Mucosa of rectum (tissue), 2 donors: ENCODE measurements at regions not wholly inside any gene's neighbourhood (a gene's known extent, or its start where the extent isn't known, plus 50 kb on each side); places are given as distances from the start of the nearest gene placed in this dataset.

Source experiments
- H3K27ac ChIP-seq, 2 donors: one replicate each; pipeline ENCODE4 v1.7.0; 2013; ENCODE audit warnings: inconsistent platforms in 2 of 2, low read depth in 2 of 2, low read length in 2 of 2
- H3K27me3 ChIP-seq, 2 donors: one replicate each; pipeline ENCODE4 v1.7.0; 2013; ENCODE audit warnings: low read length in 2 of 2; ENCODE audit not compliant: control insufficient read depth in 2 of 2, insufficient read depth in 2 of 2
- H3K36me3 ChIP-seq, 2 donors: one replicate each; pipeline ENCODE4 v1.7.0; 2013; ENCODE audit warnings: low read length in 2 of 2; ENCODE audit not compliant: control insufficient read depth in 2 of 2, insufficient read depth in 2 of 2
- H3K4me1 ChIP-seq, 2 donors: one replicate each; pipeline ENCODE4 v1.7.0; 2013; ENCODE audit warnings: low read length in 2 of 2, mild to moderate bottlenecking in 1 of 2; ENCODE audit not compliant: control insufficient read depth in 2 of 2, insufficient read depth in 2 of 2
- H3K4me3 ChIP-seq, 2 donors: one replicate each; pipeline ENCODE4 v1.7.0; 2013; ENCODE audit warnings: low read length in 2 of 2
- H3K9ac ChIP-seq, 2 donors: one replicate each; pipeline ENCODE4 v1.7.0; 2013; ENCODE audit warnings: low read length in 2 of 2, low read depth in 1 of 2, mild to moderate bottlenecking in 1 of 2
- H3K9me3 ChIP-seq, 2 donors: one replicate each; pipeline ENCODE4 v1.7.0; 2013; ENCODE audit warnings: low read length in 2 of 2; ENCODE audit not compliant: control insufficient read depth in 2 of 2
- donor health status: healthy.
- donor health status: Normal muscosa, but diverticular disease.

DNA sequence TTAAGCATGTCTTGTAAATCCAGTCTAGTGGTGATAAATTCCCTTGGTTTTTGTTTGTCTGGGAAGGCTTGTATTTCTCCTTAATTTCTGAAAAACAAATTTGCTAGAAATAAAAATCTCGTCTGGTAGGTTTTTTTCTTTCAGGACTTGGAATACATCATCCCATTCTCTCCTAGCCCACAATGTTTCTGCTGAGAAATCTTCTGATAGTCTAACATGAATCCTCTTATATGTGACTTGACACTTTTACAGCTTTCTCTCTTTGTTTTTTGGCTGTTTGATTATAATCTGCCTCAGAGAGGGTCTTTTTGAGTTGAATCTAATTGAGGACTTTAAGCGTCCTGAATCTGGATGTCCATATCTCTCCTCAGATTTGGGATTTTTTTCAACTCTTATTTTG lies 104.9 kb downstream of the FEM1C start:
- Histone ChIP-seq H3K27me3 (no peaks in the 10 kb centered on the region), H3K9ac (no peak overlapping the region), H3K9me3 (no peaks in the 10 kb centered on the region), H3K4me3 (no peak overlapping the region), H3K36me3 (no peaks in the 10 kb centered on the region), H3K27ac (no peak overlapping the region), H3K4me1 (no peaks in the 10 kb centered on the region)

DNA sequence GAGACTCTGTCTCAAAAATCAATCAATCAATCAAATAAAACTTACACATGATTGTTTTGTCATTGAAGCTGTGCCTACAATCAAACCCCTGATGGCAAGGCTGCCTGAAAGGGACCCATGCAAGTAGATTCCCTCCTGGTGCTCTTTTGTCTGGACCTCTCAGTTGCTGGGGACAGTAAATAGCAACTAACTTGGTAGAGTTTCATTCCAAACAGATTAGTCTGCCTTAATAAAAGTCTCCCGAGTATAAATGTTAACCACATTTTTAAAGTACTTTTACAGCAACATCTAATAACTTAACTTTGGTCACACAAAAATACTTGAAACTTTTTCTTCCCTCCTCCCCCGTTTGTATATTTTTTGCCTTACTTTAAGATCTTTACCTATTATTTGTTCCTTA lies 105.5 kb downstream of the FEM1C start:
- H3K4me1 ChIP-seq: no peaks in the 10 kb centered on the region
- no peaks in the 10 kb centered on the region for H3K27me3 ChIP-seq
- H3K9me3 ChIP-seq: no peaks in the 10 kb centered on the region
- no peak overlapping the region for H3K27ac ChIP-seq
- no peak overlapping the region for H3K9ac ChIP-seq
- H3K4me3 ChIP-seq: no peak overlapping the region
- H3K36me3 ChIP-seq: no peaks in the 10 kb centered on the region

DNA sequence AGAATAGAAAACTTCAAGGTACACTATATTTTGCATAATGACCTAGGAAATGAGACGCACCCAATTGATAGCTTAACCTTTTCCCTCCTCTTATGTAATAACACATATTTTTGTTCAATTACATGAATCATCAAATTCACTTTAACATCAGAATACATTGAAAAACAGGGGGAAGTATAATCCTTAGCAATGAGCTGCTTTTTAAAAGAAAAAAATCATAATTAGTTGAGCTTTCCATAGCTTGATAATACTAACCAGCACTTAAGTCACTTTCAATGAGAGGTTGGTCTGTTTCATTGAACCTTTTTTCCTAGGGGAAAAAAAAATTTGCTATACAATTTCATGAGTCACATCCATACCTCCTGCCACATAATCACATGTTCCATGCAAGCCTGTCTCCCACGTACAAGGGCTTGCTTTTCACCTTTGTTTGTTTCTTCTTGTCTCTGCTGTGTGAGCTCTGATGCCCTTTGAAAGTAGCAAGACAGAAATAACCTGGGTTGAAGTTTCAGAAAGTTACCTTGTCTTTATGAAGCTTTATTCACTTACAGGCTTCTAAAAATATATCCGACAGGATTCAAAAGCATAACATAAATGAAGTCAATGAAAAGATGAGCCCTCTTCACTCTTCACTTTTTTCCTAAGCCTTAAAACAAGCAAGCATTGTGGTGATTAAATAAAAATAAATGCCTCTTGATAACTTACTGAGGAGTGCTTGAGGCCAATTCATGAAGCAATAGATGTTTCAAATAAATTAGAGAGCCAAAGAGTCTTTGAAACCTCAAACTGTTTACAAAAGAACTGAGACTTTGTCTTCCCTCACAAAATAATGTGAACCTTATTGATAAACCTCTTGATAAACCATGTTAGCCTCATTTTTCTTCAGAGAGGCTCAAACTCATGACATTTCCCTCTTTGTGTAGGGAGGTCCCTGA lies 108.5 kb downstream of the FEM1C start:
- Histone ChIP-seq H3K36me3 (no peaks in the 10 kb centered on the region), H3K4me3 (no peak overlapping the region), H3K4me1 (no peaks in the 10 kb centered on the region), H3K27me3 (no peaks in the 10 kb centered on the region), H3K9ac (no peak overlapping the region), H3K9me3 (no peaks in the 10 kb centered on the region), H3K27ac (no peak overlapping the region)

DNA sequence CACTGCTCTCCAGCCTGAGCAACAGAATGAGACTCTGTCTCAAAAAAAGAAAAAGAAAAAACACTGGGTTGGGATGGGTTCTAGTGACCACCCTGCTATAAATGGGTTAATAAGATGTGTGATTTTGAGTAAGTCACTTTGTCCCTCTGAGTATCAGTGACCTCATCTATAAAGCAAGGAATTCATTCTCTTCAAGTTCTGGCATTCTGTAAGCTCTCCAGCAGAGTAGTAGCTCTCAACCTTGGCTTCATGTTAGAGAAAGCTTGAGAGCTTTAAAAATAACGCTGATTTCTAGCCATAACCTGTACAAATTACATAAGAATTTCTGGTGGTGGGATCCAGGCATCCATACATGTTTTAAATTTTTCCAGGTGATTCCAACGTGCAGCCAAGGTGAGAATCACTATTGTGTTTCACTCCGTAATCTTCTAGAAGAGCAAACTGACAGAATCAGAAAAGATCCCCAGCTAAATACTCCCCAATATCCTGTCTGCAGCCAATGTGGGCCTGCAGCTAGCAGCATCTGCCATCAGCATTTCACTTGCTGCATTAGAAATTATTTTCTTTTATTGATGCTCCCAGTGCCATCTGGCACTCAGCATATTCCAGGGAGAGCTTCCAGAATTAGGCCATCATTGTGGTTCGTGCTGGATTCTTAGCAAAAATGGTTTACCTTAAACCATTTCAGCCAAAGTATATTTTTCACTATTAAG lies 109.4 kb downstream of the FEM1C start:
- H3K9me3 ChIP-seq: no peaks in the 10 kb centered on the region
- H3K27ac ChIP-seq: no peak overlapping the region
- H3K9ac ChIP-seq: no peak overlapping the region
- H3K4me1 ChIP-seq: no peaks in the 10 kb centered on the region
- no peak overlapping the region for H3K4me3 ChIP-seq
- no peaks in the 10 kb centered on the region for H3K36me3 ChIP-seq
- no peaks in the 10 kb centered on the region for H3K27me3 ChIP-seq

DNA sequence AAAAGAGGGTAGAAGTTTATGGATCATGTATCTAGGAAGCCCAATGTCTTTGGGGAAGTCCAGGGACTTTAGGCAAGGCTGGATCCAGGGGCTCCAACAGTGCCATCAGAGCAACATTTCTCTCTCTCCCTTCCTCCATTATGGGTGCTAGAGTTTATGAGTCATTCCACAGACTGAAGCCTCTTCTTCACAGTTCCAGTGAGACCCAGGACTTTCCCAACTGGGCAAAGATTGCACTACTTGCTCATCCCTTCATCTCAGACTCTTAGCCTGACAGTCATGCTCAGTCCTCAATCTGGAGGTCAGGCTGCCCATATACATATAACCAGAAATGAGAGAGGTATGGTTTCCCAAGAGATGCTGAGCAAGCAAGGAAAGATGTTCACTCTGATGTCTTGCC lies 110.7 kb downstream of the FEM1C start:
- H3K9ac ChIP-seq: no peak overlapping the region
- no peak overlapping the region for H3K27ac ChIP-seq
- peaks cover 0 to 6% of the 10 kb centered on the region in 2 donors for H3K4me1 ChIP-seq

DNA sequence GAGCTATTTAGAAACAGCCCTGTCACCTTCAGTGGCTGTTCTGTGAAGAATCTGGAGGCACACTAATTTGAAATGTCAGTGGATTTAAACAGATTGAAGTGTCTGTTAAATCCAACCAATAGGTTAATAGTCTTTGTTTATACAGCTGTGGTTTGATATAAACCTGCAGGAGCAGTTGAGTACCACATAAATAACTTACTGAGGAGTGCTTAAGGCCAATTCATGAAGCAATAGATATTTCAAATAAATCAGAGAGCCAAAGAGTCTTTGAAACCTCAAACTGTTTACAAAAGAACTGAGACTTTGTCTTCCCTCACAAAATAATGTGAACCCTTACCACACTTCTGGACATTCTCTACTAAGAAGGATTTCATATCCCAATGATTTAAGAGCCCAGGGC lies 111.9 kb downstream of the FEM1C start:
- Histone ChIP-seq H3K27ac (no peak overlapping the region), H3K9me3 (no peaks in the 10 kb centered on the region), H3K4me1 (peaks cover 0 to 16% of the 10 kb centered on the region in 2 donors), H3K9ac (no peak overlapping the region), H3K4me3 (no peak overlapping the region), H3K36me3 (no peaks in the 10 kb centered on the region), H3K27me3 (no peaks in the 10 kb centered on the region)

More for the DNA sequence above, 110.7 kb downstream of the FEM1C start:
- no peak overlapping the region for H3K4me3 ChIP-seq
- no peaks in the 10 kb centered on the region for H3K9me3 ChIP-seq
- H3K36me3 ChIP-seq: no peaks in the 10 kb centered on the region
- no peaks in the 10 kb centered on the region for H3K27me3 ChIP-seq

DNA sequence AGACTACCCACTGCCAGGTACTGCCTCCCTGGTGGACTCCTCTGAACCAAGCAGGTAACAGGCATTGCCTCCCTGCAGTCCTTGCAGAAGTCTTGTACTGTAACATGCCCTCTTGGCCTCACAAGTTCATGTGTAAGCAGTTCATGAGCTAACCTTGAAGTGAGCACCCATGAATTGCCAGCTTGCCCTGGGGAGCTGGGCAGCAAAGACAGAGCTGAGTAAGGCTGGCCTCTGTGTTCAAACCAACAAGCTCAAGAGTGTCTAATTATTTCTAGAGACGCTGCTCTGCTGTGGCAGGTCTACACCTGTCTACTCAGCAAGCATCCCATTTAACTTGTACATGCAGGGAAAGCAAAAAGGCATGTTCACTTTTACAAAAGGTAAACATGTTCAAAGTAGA lies 113.5 kb downstream of the FEM1C start:
- H3K9me3 ChIP-seq: no peaks in the 10 kb centered on the region
- H3K36me3 ChIP-seq: no peaks in the 10 kb centered on the region
- no peak overlapping the region for H3K9ac ChIP-seq
- H3K4me3 ChIP-seq: no peak overlapping the region
- no peaks in the 10 kb centered on the region for H3K27me3 ChIP-seq
- H3K27ac ChIP-seq: no peak overlapping the region
- H3K4me1 ChIP-seq: peaks cover 0 to 22% of the 10 kb centered on the region in 2 donors

DNA sequence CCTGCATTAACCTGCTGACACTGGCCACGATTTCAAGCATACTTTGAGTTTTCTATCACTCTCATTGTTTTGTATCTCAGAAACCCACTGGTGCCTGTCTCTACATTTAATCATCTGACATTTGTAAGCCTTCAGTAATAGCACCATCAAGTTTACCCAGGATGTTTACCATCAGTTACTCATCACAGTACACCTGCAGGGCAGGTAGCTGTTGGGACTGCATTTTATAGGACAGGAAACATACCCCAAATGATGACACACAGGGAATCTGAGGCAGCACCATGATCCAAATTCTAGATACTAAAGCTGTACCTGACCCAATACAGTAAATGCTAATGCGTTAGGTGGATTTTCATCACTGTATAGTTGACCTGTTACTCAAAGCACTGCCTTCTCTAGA lies 114.2 kb downstream of the FEM1C start:
- Histone ChIP-seq H3K4me3 (no peak overlapping the region), H3K9ac (no peak overlapping the region), H3K9me3 (no peaks in the 10 kb centered on the region), H3K36me3 (no peaks in the 10 kb centered on the region), H3K4me1 (peaks cover 0 to 28% of the 10 kb centered on the region in 2 donors), H3K27me3 (no peaks in the 10 kb centered on the region), H3K27ac (no peak overlapping the region)

DNA sequence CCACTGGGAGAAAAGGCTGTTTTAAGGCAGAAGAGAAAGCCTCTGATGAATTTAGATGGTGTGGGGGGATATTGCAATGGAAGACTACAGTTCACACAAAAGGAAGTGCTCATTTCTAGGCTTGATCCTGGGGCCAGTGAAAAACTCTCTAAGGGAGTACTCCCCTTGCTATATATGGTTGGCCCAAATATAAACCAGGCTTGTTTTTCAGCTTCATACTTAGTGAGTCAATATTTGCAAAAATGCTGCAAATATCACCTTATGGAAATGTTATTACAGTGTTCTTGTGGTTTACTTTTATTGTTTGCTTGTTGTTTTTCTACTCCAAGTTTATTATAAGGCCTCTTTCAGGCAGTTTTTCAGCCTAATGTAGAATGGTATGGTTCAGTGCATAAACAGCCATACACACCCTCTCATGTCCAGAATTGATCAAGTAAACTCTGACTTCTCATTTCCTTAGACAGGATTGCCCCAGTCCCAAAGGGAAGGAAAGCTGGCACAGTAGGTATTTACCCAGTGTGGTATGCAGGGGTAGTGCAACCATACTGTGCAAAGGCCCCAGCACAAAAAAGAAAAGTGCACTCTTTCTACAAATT lies 115.1 kb downstream of the FEM1C start:
- Histone ChIP-seq H3K9me3 (no peaks in the 10 kb centered on the region), H3K36me3 (no peaks in the 10 kb centered on the region), H3K4me3 (no peak overlapping the region), H3K27ac (no peak overlapping the region), H3K27me3 (no peaks in the 10 kb centered on the region), H3K4me1 (peaks cover 0 to 28% of the 10 kb centered on the region in 2 donors), H3K9ac (no peak overlapping the region)

DNA sequence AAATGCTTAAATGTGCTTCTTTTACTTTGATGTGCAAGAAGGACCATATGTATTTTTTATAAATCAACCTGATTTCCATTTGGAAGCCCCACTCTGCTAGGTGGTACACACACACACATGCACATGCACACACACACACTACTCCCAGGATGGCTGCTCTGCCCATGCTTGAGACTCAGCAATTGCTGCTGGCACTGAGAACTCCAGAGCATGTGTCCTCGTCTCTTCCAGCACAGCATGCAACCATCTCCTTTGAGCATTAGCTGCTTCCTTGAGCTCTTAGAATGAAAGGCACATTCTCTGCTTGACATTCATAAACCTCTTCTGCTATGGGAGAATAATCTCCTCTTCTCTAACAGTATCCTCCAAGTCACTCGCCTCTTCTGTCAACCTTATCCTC lies 115.9 kb downstream of the FEM1C start:
- no peak overlapping the region for H3K27ac ChIP-seq
- no peak overlapping the region for H3K4me3 ChIP-seq
- no peak overlapping the region for H3K9ac ChIP-seq
- no peaks in the 10 kb centered on the region for H3K27me3 ChIP-seq
- no peaks in the 10 kb centered on the region for H3K9me3 ChIP-seq
- H3K4me1 ChIP-seq: peaks cover 4 to 28% of the 10 kb centered on the region in 2 donors
- H3K36me3 ChIP-seq: no peaks in the 10 kb centered on the region
